ENCODE measurements at regions not wholly inside any gene's neighbourhood (a gene's known extent, or its start where the extent isn't known, plus 50 kb on each side); places are given as distances from the start of the nearest gene placed in this dataset.
"Not testable (repeated sequence)": the region's sequence is repeated elsewhere in the genome, so short reads cannot be mapped to it uniquely, and the experiment has no call there.

DNA sequence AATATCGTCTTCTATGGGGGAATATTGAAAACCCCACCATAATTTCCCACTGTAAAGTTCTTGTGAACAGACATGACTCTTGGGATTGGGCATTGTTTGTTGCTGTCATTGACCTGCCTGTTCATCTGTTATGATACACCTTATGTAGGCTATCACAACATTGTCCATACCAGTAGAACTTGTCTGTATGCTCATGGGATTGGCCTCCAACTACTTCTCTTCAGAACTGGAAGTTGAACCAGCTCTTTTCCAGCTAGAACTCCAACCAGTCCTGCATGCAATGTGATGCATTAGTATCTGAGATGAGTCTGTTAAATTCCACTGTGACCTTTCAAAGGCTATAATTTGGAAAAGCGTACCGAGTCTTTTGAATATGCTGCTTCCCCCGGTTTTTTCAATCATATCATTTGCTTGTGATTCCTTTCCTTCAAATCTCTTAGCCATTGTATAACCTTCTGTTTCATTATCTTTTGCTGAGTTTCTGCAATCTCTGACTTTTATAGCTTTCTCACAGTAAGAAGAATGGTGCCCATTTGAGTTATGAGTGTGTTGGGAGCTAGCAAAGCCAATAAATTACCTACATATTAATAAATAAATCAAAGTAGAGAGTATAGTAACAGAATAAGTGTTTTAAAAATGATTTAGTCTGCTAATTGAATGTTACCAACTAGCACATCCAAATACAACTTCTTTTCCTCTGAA, 101.9 kb downstream of the PLK2 start:
- no peak for DNase-seq (ENCODE audit: low spot score)

DNA sequence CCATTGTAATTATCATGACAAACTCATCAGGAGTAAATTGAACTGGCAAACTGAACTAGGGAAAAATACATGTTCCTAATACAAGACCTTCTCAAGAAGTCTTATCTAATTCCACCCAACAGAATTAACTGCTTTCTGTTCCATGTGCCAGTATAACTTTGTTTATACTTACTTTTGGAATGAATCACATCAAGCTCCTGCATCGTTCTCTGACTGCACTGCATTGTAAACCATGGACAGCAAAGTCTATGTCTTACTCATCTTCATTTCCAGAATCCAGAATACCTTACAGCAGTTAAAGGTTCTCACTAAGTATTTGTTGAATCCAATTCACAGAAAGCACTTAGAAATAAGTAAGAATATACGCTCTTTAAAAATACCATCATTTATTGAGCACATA, 102.8 kb downstream of the PLK2 start:
- DNase-seq (ENCODE audit: low spot score): no peak

DNA sequence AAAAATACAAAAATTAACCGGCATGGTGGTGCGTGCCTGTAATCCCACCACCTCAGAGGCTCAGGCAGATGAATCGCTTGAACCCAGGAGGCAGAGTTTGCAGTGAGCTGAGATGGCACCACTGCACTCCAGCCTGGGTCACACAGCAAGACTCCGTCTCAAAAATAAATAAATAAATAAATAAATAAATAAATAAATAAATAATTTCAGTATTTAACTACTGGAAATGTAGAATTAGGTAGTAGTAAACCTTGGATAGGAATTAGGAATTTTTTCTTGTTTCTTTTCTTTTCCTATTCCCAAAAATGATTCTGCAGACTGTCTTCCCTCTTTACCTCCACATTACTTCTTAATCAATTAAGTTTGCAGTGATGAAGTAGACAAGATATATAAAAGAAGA, 103.2 kb downstream of the PLK2 start:
- DNase-seq (ENCODE audit: low spot score): no peak

DNA sequence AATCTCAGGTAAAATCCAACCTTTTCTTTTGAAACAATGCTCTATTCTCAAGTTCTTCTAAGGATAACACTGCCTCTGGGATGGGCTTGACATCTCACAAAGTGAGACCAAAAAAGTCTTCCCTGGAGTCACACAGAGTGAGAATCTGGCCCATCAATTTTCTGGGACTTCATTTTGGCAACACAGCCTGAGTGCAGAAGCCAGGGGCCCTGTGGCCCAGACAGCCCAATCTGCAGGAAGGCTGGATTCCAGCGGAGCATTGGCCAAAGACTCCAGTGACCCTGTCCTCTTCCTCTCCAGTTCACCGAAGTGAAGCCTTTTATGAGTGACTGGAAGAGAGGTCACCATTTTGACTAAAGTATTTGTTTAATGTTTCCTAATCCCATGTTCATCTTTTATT, 105.1 kb downstream of the PLK2 start:
- no peak for DNase-seq (ENCODE audit: low spot score)

DNA sequence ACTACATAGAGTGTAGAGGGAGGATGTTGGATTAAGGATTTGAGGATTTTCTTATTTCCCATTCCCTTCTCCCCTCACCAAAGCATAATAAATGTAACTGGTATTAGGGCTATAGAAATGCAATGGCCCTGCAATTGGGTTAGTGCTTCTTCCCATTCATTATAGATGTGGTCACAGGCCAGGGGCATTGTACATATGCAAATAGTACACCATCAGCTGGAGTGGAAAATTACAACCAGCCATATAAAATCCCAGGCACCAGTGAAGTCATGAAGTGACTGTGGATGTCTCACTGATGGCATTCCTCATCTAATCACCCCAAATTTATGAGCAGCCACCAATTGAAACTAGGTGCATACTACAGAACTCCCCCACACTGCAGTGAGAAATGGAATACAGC, 105.9 kb downstream of the PLK2 start:
- DNase-seq (ENCODE audit: low spot score): no peak

DNA sequence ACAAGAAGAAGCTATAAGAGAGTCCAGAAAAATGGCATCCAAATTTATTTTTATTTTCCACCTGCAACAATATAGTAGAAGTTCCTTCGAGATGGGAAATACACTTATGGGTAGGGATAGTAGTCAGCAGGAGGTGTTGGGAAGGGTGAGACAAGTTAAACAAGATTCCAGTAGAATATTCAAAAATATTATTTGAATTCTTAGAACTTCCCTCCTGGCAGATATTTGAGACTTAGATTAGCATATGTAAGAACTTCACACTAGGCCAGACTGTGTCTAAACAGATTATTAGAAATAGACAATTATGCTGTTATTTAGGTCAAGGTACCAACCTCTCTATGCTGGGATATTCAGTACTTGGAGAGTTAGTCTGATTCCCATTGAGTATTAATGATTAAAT, 108.7 kb downstream of the PLK2 start:
- no peak for DNase-seq (ENCODE audit: low spot score)

DNA sequence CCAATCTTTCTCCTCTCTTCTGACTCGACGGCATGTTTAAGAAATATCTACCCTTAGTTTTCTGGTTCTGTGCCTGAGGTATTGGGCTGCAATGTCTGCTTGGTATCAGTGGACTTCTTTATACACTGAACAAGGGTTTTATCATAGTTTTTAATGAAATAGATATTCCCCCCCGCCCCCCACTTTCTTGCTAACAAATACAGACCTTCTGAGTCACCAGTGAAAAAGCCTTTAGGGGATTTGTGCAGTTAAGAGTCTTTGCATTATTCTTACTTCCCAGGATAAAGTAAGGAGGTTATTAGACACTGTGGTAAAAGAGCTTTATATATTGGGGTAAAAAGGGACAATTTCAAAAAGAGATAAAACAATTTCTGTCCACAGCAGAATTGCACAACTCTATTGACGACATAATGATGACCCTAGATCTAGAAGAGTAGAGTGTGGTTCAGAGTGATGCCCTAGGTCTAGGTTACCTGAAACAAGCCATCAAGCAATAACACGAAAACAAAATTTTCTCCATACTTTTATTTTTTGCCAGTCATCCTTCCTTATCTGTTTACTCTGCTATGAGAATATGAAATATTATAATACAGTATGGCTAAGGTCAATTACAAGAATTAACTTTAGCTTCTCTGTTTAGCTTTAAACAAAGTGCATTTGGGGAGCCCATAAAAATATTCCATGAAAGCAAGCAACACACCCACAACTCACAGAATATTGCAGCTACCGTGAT, 110.7 kb downstream of the PLK2 start:
- DNase-seq (ENCODE audit: low spot score): no peak

DNA sequence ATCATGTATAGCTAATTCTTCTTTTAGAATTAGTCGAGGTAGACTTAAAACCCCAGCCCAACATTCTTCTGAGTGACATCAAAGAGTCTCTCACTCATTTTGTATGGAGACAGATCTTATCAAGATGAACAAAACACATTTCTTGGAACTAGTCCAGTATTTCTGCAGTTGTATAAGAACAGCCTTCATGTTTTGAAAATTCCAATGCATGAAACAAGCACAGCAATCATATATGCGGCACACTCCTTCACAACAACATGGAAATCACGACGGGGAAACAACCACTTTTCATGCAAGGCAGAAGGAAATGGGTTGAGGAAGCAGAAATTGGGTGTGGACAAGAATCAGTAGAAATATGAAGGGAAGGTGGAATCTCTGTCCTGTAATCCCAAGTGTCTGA, 113.8 kb downstream of the PLK2 start:
- DNase-seq (ENCODE audit: low spot score): no peak

DNA sequence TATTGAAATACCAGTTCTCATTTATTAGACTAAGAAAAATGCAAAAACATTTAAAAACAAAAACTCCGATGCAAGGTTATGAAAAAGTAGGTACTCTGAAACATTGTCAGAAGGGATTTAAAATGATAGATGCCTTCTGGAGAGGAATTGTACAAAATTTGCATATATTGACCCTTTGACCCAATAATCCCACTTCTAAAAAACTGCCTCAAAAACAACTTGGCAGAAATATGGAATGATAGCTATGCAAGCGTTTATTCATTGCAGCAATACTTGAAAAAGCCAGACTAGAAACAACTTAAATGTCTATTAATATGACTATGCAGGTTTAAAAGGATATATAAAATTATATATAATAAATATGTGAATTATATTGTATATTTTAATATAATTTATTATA, 118.4 kb downstream of the PLK2 start:
- no peak for DNase-seq (ENCODE audit: low spot score)

DNA sequence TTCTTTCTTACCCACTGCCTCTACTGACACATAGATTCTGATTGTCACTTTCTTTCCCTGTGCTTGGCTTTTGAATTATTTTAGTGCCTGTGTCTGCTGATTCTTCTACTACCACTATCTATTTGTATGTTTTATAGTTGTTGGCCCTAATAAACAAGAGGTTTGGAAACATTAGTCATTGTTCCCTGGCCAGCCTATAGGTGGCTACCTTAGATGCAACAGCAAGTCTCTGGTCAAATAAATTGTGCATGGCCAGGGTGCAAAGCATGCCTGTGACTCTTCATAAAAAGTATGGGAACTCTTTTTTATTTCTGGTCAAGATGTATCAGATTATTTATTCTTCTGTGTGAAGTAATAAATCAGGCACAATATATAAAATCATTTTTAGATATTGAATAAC, 124.4 kb downstream of the PLK2 start:
- peak; percentile 57 for DNase-seq (ENCODE audit: low spot score)

DNA sequence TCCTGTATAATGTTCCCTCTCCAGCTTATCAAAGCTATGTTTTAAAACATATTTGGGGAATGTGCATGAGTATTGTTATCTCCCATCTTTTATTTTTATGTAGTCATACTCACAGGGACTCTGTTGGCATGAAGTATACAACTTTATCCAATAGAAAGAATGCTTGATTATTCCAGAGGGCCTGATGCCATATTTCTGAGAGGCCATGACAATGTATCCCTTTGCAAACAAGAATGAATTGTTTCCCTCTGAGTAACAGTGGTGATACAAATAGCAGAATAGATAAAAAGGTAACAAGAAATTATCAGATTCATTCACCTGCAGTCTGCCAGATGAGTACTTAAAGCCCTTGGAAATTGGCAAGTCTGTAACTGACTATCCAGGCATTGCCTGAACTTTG, 125.9 kb downstream of the PLK2 start:
- no peak for DNase-seq (ENCODE audit: low spot score)

DNA sequence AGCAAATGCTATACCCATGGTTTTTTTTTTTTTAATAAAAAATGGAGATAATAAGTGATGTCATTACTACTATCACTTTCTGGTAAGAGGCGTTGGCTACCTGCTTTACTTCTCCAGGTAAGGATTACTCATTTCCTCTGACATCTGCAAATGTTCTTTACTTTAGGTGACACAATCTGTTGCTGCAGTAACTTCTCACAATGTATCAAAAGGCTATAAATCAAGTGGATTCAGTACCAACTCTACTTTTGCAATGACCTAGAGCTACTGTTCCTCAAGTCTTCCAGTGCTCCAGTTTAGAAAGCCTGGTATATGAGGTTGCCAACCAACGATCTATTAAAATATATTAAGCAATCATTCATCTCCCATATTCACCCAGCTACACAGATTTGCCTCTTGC, 129.1 kb downstream of the PLK2 start:
- peak; percentile 64 for DNase-seq (ENCODE audit: low spot score)

DNA sequence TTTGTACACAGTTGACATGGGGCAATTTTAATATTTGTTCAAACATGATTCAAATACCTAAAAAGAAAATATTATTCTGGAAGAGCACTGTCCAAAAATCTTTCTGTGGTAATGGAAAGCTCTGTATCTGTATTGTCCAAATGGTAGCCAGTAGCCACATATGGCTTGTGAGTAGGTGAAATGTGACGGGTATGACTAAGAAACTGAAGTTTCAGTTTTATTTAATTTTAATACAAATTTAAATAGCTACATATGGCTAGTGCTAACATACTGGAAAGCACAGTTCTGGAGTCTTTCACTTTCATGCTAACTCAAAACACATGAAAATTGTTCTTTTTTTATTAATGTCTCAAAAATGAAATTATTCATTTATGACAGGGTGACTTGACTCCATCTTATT, 132.6 kb downstream of the PLK2 start:
- DNase-seq (ENCODE audit: low spot score): no peak

DNA sequence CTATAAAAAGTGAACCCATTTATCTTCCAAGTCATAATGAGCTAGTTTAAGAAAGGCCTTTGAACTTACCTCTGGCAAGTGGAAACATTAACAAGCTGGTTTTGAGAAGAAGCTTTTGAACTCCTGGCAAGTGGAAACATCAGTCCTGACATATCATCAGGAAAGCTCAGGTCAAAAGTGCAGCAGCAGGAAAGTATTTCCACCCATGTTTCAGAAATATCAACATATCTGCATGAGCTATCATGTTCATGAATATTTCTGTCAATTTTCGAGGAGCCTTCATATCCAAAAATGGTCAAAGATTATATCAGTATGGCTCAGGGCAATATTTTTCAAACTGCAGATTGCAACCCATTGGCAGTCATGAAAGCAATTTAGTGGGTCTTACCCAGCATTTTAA, 133.9 kb downstream of the PLK2 start:
- DNase-seq (ENCODE audit: low spot score): no peak

DNA sequence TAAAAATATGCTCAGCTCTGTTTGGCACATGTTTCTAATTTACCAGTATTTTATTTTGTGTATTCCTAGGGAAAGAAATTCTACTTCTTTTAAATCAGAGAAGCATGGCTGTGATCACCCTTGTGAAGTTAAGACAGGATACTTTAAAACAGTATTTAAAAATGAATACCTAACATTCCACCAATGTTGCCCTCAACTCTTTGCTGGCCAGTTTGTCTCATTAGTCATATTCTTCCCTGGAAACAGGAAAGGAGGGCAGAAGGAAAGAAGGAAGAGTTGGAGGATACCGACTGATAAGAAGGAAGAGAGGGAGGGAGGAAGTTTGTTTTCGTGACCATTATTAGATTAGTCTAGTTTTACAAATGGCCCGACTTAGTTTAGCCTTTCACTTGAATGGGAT, 137.4 kb downstream of the PLK2 start:
- DNase-seq (ENCODE audit: low spot score): no peak

DNA sequence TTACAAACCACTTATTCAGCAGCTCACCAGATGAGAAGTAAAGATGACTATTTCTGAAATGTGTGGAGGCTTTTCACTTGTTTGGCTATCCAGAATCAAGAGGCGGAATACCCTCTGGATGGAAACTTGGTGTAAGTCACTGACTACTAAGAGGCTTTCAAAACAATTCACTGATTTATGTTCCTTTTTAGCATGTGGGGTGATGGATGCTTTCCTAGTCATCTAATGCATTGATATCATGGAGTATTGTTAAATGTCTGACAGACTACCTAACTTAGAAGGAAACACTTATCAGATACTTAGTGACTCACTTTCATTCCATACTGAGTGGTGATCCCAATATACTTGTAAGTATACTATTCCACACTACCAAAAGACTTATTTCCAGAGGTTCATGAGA, 141.4 kb downstream of the PLK2 start:
- no peak for DNase-seq (ENCODE audit: low spot score)

DNA sequence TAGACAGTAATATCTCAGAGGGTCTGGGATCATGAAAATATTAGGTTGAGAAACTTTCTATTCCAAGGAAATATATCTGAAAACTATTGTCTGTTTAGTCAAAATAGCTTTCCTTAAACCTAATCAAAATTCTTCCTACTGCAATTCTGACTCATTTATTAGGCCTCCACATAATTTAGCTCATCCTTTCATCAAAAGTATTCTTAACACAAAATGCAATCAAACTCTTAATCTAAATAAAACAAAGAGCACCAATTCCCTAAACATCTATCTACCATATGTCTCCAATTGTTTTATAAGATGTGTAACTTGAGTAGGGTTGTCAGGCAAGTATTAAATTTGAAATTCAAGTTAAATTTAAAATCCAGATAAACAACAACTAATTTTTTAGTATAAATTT, 142.1 kb downstream of the PLK2 start:
- DNase-seq (ENCODE audit: low spot score): no peak

DNA sequence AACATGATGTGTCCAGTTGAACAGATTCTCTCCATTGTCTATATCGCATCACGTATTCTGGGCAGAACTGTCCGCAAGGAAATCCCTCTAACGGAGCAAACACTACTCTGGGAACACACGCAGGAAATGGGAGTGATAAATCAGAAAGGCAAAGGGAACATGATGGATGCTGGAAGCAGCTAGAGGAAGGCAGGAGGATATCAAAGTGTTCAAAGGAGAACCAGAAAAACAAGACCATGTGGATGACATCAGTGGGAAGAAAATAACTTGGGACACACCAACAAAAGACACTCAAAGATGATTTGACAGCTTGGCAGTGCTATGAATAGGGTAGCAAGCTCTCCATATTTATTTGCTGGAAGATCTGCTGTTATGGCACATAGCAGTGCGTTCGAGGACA, 142.9 kb downstream of the PLK2 start:
- DNase-seq (ENCODE audit: low spot score): no peak

DNA sequence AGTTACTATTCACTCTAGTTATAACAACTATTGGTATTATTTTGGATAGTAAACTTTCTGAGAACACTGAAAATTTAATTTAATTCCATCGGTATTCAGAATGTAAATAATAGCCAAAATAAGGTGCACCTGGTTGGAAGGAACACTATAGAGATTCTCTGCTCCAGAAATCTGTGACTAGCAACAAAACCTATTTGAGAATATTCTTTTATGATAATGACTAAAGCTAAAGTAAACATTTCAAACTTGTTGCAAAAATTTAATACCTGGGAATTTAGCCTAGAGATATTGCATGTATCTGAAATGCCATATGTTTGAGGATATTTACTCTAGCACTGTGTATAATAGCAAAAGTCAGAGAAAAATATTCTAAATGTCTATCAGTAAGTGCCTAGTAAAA, 144.1 kb downstream of the PLK2 start:
- no peak for DNase-seq (ENCODE audit: low spot score)

DNA sequence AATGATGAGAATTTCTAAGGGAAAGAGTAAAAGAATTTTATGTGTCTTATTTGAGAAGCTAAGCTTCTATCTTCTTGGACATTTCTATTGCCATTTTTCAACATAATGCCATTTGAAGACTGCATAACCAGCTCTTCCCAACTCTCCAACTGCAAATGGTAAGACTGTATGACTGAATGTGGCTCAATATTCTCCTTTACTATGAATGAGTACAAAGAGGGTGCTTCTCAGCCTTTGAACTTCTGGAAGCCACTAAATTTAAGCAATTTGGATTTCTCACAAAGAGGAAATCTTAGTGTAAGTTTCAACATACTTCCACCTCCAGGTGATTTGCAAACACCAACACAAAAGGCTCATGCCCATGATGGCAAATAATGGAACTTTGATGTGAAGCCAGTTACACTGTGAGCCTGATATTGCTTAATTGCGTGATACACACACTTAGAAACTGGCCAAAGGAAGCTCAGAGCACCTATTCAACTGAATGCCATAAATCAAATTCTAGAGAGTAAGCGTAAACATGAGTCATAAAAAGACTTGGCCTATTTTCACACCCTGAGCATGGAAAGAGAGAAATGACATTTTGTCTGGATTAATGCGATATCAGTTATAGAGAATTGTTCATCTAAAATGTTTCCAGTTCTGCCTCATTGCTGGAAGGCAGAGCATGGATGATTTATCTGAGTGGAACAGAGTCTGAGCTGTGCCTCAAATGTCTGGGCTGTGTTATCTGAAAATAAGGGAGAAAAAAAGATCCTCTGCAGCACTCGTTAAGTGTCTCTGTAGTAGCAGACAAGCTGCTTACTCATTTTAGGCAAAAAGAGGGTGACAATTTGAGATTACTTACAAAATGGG, 145.3 kb downstream of the PLK2 start:
- peak; percentile 67 for DNase-seq (ENCODE audit: low spot score)

DNA sequence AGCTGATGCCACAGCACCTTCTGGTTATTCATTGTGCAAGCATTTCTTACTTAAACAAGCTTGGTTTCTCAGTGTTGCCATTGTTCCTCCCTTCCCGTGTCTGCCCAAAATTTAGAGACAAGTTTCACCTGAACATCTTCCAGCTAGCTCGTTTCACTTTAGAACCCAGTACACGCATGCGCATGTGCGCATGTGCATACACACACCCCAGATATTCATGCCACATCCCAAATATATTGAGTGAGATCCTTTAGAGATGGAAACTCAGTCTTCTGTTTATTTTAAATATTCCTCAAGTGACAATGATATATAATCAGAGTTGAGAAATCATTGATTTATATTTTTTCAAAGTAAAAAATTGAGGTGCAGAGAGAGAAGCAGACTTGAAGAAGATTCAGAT, 147.6 kb downstream of the PLK2 start:
- DNase-seq (ENCODE audit: low spot score): no peak

DNA sequence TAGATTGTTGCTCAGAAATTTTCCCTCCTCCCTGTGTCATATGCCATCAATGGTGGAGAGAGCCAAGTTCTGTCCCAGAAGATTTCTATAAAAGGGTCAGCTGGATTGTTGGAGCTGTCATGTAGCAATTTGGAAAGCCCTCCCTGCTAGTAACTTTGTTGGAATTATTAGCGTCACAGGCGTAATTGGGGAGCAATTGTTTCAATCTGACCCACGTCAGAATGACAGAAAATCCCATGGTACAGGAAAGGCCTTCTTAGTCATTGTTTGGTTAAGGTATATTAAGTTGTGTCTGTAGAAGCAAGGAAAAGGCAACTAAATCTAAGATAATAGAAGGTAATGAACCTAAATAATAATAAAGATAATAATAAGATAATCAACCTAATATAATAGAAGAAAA, 148.4 kb downstream of the PLK2 start:
- DNase-seq (ENCODE audit: low spot score): no peak

DNA sequence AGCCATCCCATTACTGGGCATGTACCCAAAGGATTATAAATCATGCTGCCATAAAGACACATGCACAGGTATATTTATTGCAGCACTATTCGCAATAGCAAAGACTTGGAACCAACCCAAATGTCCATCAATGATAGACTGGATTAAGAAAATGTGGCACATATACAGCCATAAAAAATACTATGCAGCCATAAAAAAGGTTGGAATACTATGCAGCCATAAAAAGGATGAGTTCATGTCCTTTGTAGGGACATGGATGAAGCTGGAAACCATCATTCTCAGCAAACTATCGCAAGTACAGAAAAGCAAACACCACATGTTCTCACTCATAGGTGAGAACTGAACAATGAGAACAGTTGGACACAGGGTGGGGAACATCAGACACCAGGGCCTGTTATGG, 151.5 kb downstream of the PLK2 start:
- DNase-seq (ENCODE audit: low spot score): not testable (repeated sequence)

Data from HT-29 (cell line).